CD4-positive, alpha-beta T cell (primary cell): ENCODE measurements at regions not wholly inside any gene's neighbourhood (a gene's known extent, or its start where the extent isn't known, plus 50 kb on each side); places are given as distances from the start of the nearest gene placed in this dataset.

Experiments
- ATAC-seq: fragments of 200-7000 bp; cut with Tn5 transposase; one replicate; pipeline ENCODE4 v1.10.0; 2022; ENCODE audit warnings: mild to moderate bottlenecking; ENCODE audit not compliant: poor library complexity
- CTCF ChIA-PET: fragments of 350-600 bp; sonication (Branson Sonifier 250); formaldehyde crosslinking; loops from one replicate; lab custom pipeline; 2021; ENCODE audit warnings: antibody characterized with exemption, inconsistent platforms; lab: Charles Lee
- POLR2A ChIA-PET: fragments of 350-600 bp; sonication (Branson Sonifier 250); formaldehyde crosslinking; loops from one replicate; lab custom pipeline; 2021; ENCODE audit warnings: antibody characterized with exemption, inconsistent platforms; lab: Charles Lee
- DNase-seq, 14 experiments: peaks; one replicate each; pipeline ENCODE4 v3.0.0-alpha.2; 2013 to 2020; ENCODE audit warnings: mixed read lengths in 2 of 14
- H3K27ac ChIP-seq, 2 donors: one replicate each; pipeline versions ENCODE4 v1.5.1 to v1.7.0; 2013; ENCODE audit warnings: low read length in 2 of 2, low read depth in 1 of 2, mild to moderate bottlenecking in 1 of 2
- H3K27me3 ChIP-seq, 2 experiments: 1 replicate in 1 of 2; 2 replicates in 1 of 2; pipeline versions ENCODE4 v1.6.1 to v1.7.0; 2013; ENCODE audit warnings: low read length in 2 of 2, control low read depth in 1 of 2, mild to moderate bottlenecking in 1 of 2, moderate library complexity in 1 of 2; ENCODE audit not compliant: insufficient read depth in 2 of 2, control insufficient read depth in 1 of 2
- H3K36me3 ChIP-seq: one replicate; pipeline ENCODE4 v1.6.1; 2013; ENCODE audit warnings: low read length, control low read depth; ENCODE audit not compliant: insufficient read depth
- H3K4me1 ChIP-seq: one replicate; pipeline ENCODE4 v1.6.1; 2013; ENCODE audit warnings: low read length, control low read depth; ENCODE audit not compliant: insufficient read depth
- H3K4me3 ChIP-seq: one replicate; pipeline ENCODE4 v1.5.1; 2013; ENCODE audit warnings: mild to moderate bottlenecking, low read length, moderate library complexity
- H3K9me3 ChIP-seq, 2 experiments: 1 replicate in 1 of 2; 2 replicates in 1 of 2; pipeline versions ENCODE4 v1.6.1 to v1.7.0; 2013; ENCODE audit warnings: low read length in 2 of 2, mild to moderate bottlenecking in 2 of 2, control low read depth in 1 of 2, moderate library complexity in 1 of 2; ENCODE audit not compliant: control insufficient read depth in 1 of 2, insufficient read depth in 1 of 2
- H3K27ac Mint-ChIP-seq: one replicate; pipeline ENCODE4 v1.8.0; 2020; ENCODE audit warnings: mixed read lengths
- H3K27me3 Mint-ChIP-seq: one replicate; pipeline ENCODE4 v1.8.0; 2021; ENCODE audit warnings: mixed read lengths
- H3K36me3 Mint-ChIP-seq: one replicate; pipeline ENCODE4 v1.8.0; 2021; ENCODE audit warnings: low read depth, mixed read lengths
- H3K4me1 Mint-ChIP-seq: one replicate; pipeline ENCODE4 v1.8.0; 2021; ENCODE audit warnings: low read depth, mixed read lengths
- H3K4me3 Mint-ChIP-seq: one replicate; pipeline ENCODE4 v1.8.0; 2020; ENCODE audit warnings: mild to moderate bottlenecking, mixed read lengths
- H3K9me3 Mint-ChIP-seq: one replicate; pipeline ENCODE4 v1.8.0; 2020; ENCODE audit warnings: mixed read lengths
- CTCF ChIP-seq: fragments of 200-600 bp; IDR thresholded peaks from one replicate; pipeline ENCODE4 v1.8.0; 2022; ENCODE audit warnings: antibody characterized with exemption, mild to moderate bottlenecking
- intact Hi-C, 2 experiments: fragments of 100-400 bp; cut with DNase I in 1 of 2; cut with micrococcal nuclease in 1 of 2; formaldehyde crosslinking; loops; one replicate each; pipeline versions ENCODE4 v1.15.1 to v1.9.0; 2023 to 2025; cut with DNase I, micrococcal nuclease

- Histone ChIP-seq H3K9me3 (peaks cover 0 to 17% of the 10 kb centered on the region in 2 experiments), H3K4me1 (no peaks in the 10 kb centered on the region), H3K27ac (no peak overlapping the region), H3K27me3 (no peaks in the 10 kb centered on the region), H3K36me3 (no peaks in the 10 kb centered on the region), H3K4me3 (no peak overlapping the region)
- Mint-ChIP-seq H3K27ac (no peak overlapping the region), H3K4me1 (no peaks in the 10 kb centered on the region), H3K9me3 (no peaks in the 10 kb centered on the region), H3K27me3 (no peaks in the 10 kb centered on the region), H3K4me3 (no peak overlapping the region), H3K36me3 (no peaks in the 10 kb centered on the region)
- POLR2A ChIA-PET = no interaction called here
- no peak for TF ChIP-seq CTCF
- CTCF ChIA-PET = no interaction called here
- intact Hi-C loops = no loop called here
- ATAC-seq = no peak
- no peak for DNase-seq
Observed at GRCh38 chr9:21695874-21696341, 106.5 kb upstream of the MTAP start.

DNA sequence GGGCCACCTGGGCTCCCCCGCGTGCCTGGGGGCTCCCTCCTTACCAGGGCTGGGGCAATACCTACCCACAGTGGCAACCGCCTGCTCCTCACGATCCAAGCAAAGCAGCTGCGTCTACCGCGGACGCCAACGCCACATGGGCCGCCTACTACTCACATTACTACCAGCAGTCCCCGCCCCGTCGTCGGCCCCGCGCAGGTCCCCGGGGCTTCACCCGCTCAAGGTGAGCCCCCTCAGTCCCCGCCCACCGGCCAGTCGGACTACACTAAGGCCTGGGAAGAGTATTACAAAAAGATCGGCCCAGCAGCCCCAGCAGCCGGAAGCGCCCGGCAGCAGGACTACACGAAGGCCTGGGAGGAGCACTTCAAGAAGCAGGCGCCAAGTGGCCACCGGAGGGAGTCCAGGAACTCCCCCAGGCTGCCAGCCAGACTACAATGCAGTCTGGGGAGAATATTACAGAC, 106.0 kb upstream of the MTAP start:
- CTCF ChIA-PET = no interaction called here
- H3K27ac Mint-ChIP-seq = no peak overlapping the region

GRCh38 chr9:21708260-21708711, 94.2 kb upstream of the MTAP start:
- intact Hi-C loops = loop anchor here (1.0 to 10.0 kb wide), 4 partner anchors 81 to 386 kb away; partner anchors contain the start of gene KLHL9 (in 1 of the 2)
- no peak overlapping the region for H3K4me3 Mint-ChIP-seq
- H3K36me3 ChIP-seq = no peaks in the 10 kb centered on the region
- H3K9me3 ChIP-seq = no peaks in the 10 kb centered on the region
- POLR2A ChIA-PET = interaction anchor here (0.6 kb wide), 1 partner anchor 124 kb away, joined by 3 read pairs; no protein-coding TSS in a partner anchor
- H3K4me1 ChIP-seq = peaks cover 4% of the 10 kb centered on the region
- H3K27ac Mint-ChIP-seq = no peak overlapping the region
- no peaks in the 10 kb centered on the region for H3K36me3 Mint-ChIP-seq
- H3K27me3 Mint-ChIP-seq = no peaks in the 10 kb centered on the region
- ATAC-seq (no peak), DNase-seq (no peak)
- no peaks in the 10 kb centered on the region for H3K27me3 ChIP-seq
- no peak overlapping the region for H3K27ac ChIP-seq
- CTCF ChIA-PET = interaction anchor here (1.4 kb wide), 1 partner anchor 274 kb away, joined by 3 read pairs; no protein-coding TSS in a partner anchor
- H3K4me3 ChIP-seq = no peak overlapping the region
- no peaks in the 10 kb centered on the region for H3K9me3 Mint-ChIP-seq
- H3K4me1 Mint-ChIP-seq = peaks cover 26% of the 10 kb centered on the region
- TF ChIP-seq CTCF = no peak

More for the DNA sequence above, 106.0 kb upstream of the MTAP start:
- ATAC-seq = no peak
- POLR2A ChIA-PET = no interaction called here
- Histone ChIP-seq H3K27ac (no peak overlapping the region), H3K4me3 (no peak overlapping the region), H3K36me3 (no peaks in the 10 kb centered on the region), H3K4me1 (no peaks in the 10 kb centered on the region), H3K9me3 (peaks cover 0 to 17% of the 10 kb centered on the region in 2 experiments), H3K27me3 (no peaks in the 10 kb centered on the region)
- Mint-ChIP-seq H3K27me3 (no peaks in the 10 kb centered on the region), H3K9me3 (no peaks in the 10 kb centered on the region), H3K4me1 (no peaks in the 10 kb centered on the region), H3K36me3 (no peaks in the 10 kb centered on the region), H3K4me3 (no peak overlapping the region)
- intact Hi-C loops = no loop called here
- no peak for TF ChIP-seq CTCF
- DNase-seq = no peak
